GM18873 (cell line): ENCODE measurements at regions not wholly inside any gene's neighbourhood (a gene's known extent, or its start where the extent isn't known, plus 50 kb on each side); places are given as distances from the start of the nearest gene placed in this dataset.
"Not testable (repeated sequence)": the region's sequence is repeated elsewhere in the genome, so short reads cannot be mapped to it uniquely, and the experiment has no call there.

Experiments used
- ATAC-seq: cut with Tn5 transposase; IDR thresholded peaks from one replicate; pipeline ENCODE4 v1.9.1; 2021; ENCODE audit warnings: mild to moderate bottlenecking, moderate library complexity, moderate number of reproducible peaks; ENCODE audit not compliant: unreplicated experiment, low FRiP score

- ATAC-seq, result peak; percentile 59
Measured at GRCh38 chr9:39663020-39663419, 307.6 kb downstream of the SPATA31A1 start.

- peak; percentile 63 for ATAC-seq
Measured at GRCh38 chr9:39663713-39664112, 308.2 kb downstream of the SPATA31A1 start.

GRCh38 chr9:39665020-39665419 lies 309.6 kb downstream of the SPATA31A1 start:
- ATAC-seq, result not testable (repeated sequence)

- not testable (repeated sequence) for ATAC-seq
Measured at GRCh38 chr9:39674437-39675210, 319.2 kb downstream of the SPATA31A1 start.

GRCh38 chr9:39675211-39675553 lies 319.7 kb downstream of the SPATA31A1 start:
- ATAC-seq, result not testable (repeated sequence)

GRCh38 chr9:39678534-39679263 lies 323.2 kb downstream of the SPATA31A1 start:
- not testable (repeated sequence) for ATAC-seq

DNA sequence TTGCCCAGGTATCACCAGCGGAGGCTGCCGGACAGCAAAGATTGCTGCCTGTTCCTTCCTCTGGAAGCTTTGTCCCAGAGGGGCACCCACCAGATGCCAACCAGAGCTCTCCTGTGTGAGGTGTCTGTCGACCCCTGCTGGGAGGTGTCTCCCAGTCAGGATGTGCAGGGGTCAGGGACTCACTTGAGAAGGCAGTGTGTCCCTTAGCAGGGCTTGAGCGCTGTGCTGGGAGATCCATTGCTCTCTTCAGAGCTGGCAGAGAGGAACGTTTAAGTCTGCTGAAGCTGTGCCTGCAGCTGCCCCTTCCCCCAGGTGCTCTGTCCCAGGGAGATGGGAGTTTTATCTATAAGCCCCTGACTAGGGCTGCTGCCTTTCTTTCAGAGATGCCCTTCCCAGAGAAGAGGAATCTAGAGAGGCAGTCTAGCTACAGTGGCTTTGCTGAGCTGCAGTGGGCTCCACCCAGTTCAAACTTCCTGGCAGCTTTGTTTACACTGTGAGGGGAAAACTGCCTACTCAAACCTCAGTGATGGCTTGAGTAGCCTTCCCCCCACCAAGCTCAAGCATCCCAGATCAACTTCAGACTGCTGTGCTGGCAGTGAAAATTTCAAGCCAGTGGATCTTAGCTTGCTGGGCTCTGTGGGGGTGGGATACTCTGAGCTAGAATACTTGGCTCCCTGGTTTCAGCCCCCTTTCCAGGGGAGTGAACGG lies 325.4 kb downstream of the SPATA31A1 start:
- ATAC-seq, result not testable (repeated sequence)

DNA sequence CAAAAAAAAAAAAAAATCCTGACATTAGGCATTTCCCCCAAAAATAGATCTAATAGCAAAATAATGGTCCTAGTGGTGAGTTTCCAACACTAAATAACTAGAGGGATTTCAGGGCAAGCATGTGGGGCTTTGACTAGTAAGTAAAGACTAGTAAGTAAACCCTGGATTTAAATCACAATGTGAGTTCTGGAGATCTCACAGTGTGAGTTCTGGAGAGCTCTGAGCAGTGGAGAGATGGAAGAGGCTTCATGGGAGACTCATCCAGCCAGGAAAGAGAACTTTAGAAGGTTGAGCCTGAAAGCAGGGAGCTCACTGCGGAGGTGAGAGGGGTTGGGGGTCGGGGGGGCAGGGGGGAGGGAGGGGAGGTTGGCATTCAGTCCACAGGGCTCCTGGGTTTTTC lies 373.4 kb downstream of the SPATA31A1 start:
- ATAC-seq, result not testable (repeated sequence)

- ATAC-seq, result not testable (repeated sequence)
Measured at GRCh38 chr9:39744898-39745297, 389.4 kb downstream of the SPATA31A1 start.

- not testable (repeated sequence) for ATAC-seq
Measured at GRCh38 chr9:39775570-39775969, 420.1 kb downstream of the SPATA31A1 start.

DNA sequence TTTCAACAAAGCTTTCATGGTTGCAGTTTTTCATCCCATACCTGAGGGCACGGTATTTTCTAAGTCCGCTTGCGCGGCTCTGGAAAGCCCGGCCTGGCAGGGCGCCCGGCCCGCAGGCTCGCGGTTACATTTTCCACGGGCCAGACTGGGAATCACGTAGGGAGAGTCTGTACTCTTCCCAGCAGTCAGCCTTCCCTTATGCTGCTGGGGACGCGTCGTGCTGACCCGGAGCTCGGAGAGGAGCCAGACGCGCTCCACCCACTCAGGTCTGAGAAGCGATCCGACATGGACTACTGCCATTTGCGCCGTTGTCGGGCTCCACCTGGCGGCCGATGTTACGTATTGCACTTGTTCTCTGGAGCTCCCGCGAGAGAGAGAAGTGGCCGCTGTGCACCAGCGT lies 435.9 kb downstream of the SPATA31A1 start:
- ATAC-seq, result peak; percentile 100

DNA sequence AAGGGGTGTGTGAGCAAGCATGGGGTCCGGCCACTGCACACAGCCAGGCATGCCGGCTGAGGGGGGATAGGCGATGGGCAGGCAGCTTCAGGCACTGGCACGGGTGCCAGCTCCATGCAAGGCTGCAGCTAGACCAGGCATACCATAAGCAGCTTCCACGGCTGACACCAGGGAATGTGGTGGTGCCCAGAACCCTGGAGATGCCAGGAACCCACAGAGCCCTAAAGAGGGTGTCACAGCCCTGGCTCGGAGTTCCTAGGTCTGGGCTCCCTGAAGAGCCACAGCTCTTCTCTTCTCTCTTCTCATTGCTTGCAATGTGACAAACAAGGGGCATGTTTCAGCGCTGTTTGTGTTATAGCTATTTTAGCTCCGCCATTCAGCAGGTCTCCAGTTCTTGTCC lies 442.5 kb downstream of the SPATA31A1 start:
- not testable (repeated sequence) for ATAC-seq

- not testable (repeated sequence) for ATAC-seq
Measured at GRCh38 chr9:39799252-39799651, 443.8 kb downstream of the SPATA31A1 start.

DNA sequence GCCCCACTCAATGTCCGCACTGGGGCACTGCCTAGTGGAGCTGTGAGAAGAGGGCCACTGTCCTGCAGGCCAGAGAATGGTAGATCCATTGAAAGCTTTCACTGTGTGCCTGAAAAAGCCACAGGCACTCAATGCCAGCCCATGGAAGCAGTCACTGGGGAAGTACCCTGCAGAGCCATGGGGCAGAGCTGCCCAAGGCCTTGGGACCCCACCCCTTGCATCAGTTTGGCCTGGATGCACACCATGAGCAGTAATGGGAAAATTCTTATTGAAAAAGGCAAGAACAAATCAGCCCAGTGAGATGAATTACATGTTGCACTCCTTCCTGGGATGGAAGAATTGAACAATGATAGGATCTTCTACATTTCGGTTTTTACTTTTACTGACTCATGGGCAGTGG lies 447.1 kb downstream of the SPATA31A1 start:
- not testable (repeated sequence) for ATAC-seq

DNA sequence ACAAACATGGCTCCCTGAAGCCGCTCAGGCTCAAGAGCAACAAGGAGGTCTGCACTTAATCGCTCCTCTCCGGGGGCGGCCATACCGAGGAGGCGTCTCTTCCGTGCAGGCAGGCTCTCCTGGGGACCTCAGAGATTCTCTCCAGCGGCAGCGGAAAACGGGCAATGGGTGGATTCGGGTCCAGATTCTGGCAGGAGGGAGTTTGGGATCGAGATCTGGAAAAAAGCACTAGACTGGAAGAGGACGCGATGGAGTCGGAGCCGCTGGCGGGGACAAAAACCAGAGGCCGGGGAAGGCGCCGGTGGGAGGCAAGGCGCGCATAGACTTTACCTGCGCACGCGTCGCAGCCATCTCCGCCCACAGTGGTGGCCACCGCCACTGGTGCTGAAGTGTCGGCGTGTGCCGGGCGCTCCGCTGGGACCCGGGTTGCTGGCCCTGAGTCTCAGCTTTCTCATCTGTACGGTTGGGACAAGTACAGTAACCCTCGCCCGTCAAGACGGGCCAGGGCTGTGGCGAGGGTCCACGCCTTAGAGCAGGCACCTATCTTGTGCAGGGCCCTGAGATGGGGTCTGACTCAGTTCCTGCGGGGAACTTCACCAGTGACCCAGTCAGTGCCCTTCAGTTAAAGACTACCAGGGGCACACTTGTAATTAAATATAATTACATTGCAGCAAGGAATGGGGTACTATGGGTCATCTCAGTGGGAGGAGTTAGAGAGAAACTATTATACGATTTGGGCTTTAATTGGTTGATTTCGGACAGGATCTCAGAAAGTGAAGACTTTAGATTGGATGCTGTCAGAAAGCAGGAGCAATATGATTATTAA lies 454.1 kb downstream of the SPATA31A1 start:
- peak; percentile 74 for ATAC-seq

DNA sequence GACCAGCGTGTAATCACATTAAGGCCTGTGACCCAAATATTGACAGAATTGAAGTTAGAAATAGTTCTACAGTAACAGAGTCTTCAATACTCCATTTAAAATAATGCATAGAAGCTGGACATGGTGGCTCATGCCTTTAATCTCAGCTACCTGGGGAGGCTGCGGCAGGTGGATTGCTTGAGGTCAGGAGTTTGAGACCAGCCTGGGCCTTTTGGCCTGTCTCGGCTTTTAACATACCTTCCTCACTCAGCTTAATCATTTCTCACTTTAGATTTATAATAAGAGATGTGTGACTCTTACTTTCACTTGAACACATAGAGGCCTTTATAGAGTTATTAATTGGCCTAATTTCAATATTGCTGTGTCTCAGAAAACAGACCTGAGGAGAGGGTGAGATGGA lies 454.9 kb downstream of the SPATA31A1 start:
- not testable (repeated sequence) for ATAC-seq

DNA sequence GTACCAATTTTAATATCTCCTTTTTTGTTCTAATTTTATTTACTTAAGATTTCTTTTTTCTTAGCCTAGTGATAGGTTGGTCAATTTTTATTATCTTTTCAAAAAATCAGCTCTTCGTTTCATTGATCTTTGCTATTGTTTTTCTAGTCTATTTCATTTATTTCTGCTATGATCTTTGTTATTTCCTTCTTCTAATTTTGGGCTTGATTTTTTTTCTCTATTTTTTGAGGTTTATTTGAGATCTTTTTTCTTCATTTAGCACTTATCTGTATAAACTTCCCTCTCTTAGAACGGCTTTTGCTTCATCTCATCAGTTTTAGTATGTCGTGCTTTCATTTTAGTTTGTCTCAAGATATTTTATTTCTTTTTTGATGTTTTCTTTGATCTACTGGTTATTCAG lies 456.1 kb downstream of the SPATA31A1 start:
- not testable (repeated sequence) for ATAC-seq

DNA sequence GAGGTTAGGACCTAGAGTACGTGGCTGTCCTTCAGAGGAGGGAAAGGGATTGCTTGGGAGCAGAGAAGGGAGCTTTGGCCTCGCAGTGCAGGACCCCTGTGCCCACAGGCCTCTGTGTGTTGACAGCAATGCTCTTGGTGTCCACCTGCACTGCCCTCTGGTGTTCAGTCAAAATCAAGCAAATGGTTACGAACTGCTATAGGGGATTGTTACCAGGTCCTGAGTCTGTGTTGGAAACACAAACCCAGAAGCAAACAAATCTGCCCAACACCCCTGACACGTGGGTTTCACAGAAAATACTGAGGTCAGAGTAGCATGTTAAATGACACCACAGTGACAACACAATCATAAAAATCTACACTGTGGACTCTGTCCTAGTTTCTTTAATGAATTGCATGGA lies 473.0 kb downstream of the SPATA31A1 start:
- ATAC-seq, result not testable (repeated sequence)
